Activated CD4-positive, alpha-beta memory T cell treated with anti-CD3 and anti-CD28 coated beads, Interleukin-2, amount 10 ng/mL, durations not matched to agents 7 days and 5 days (primary cell): ENCODE measurements at regions not wholly inside any gene's neighbourhood (a gene's known extent, or its start where the extent isn't known, plus 50 kb on each side); places are given as distances from the start of the nearest gene placed in this dataset.
"Not testable (repeated sequence)": the region's sequence is repeated elsewhere in the genome, so short reads cannot be mapped to it uniquely, and the experiment has no call there.

Experiments
- CTCF ChIA-PET: fragments of 350-600 bp; sonication (Branson Sonifier 250); formaldehyde crosslinking; loops from one replicate; lab custom pipeline; 2021; ENCODE audit warnings: antibody characterized with exemption, inconsistent platforms; lab: Charles Lee
- POLR2A ChIA-PET: fragments of 350-600 bp; sonication (Branson Sonifier 250); formaldehyde crosslinking; loops from one replicate; lab custom pipeline; 2021; ENCODE audit warnings: antibody characterized with exemption; lab: Charles Lee
- DNase-seq: peaks from one replicate; pipeline ENCODE4 v3.0.0-alpha.2; 2020
- H3K27ac Mint-ChIP-seq: one replicate; pipeline ENCODE4 v1.8.0; 2021; ENCODE audit warnings: mild to moderate bottlenecking, mixed read lengths
- H3K27me3 Mint-ChIP-seq: one replicate; pipeline ENCODE4 v1.8.0; 2021; ENCODE audit warnings: mixed read lengths
- H3K36me3 Mint-ChIP-seq: one replicate; pipeline ENCODE4 v1.8.0; 2021; ENCODE audit warnings: low read depth, mixed read lengths
- H3K4me1 Mint-ChIP-seq: one replicate; pipeline ENCODE4 v1.8.0; 2021; ENCODE audit warnings: mixed read lengths
- H3K4me3 Mint-ChIP-seq: one replicate; pipeline ENCODE4 v1.8.0; 2021; ENCODE audit warnings: mild to moderate bottlenecking, mixed read lengths
- H3K9me3 Mint-ChIP-seq: one replicate; pipeline ENCODE4 v1.8.0; 2021; ENCODE audit warnings: mixed read lengths

DNA sequence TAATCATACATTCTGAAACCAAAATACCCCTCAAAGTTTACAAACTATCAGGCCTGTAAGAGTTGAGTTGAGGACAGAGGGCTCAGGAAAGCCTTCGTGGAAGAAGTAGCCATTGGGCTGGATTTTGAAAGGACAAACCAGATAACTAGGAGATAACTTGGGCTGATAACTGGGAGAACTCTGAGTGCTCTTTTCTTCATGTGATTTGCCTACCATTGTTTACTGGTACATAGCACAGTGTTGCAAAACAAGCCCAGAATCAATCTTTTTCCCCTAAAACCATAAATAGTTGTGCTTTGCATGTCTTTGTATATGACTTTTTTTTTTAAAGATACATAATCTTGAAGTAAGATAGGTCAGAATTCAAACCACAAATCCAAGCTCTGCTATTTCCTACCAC, 106.7 kb upstream of the ITGB1 start:
- no peak overlapping the region for H3K27ac Mint-ChIP-seq
- H3K27me3 Mint-ChIP-seq, result no peaks in the 10 kb centered on the region
- H3K4me3 Mint-ChIP-seq, result no peak overlapping the region
- peaks cover 7% of the 10 kb centered on the region for H3K9me3 Mint-ChIP-seq
- peaks cover 4% of the 10 kb centered on the region for H3K36me3 Mint-ChIP-seq
- no peak for DNase-seq
- peaks cover 1% of the 10 kb centered on the region for H3K4me1 Mint-ChIP-seq
- POLR2A ChIA-PET, result no interaction called here
- CTCF ChIA-PET, result no interaction called here

DNA sequence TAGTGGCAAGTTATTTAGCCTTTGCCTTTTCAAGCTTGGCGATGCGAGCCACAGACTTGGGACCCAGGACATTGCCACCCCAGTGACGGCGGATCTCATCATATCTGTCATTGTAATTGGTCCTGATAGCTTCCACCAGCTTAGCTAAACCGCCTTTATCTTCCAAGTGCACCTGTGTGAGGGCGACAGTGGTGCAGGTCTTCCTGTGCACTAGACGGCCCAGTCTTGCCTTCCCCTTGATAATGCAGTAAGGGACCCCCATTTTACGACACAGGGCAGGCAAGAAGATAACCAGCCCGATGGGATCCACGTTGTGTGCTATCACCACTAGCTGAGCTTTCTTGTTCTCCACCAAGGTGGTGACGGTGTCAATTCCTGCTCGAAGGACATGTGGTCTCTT, 99.6 kb upstream of the ITGB1 start:
- Mint-ChIP-seq H3K4me3 (no peak overlapping the region), H3K27me3 (no peaks in the 10 kb centered on the region), H3K9me3 (peaks cover 7% of the 10 kb centered on the region), H3K4me1 (peaks cover 2% of the 10 kb centered on the region), H3K27ac (no peak overlapping the region), H3K36me3 (peaks cover 4% of the 10 kb centered on the region)
- POLR2A ChIA-PET, result no interaction called here
- DNase-seq, result no peak
- CTCF ChIA-PET, result no interaction called here

DNA sequence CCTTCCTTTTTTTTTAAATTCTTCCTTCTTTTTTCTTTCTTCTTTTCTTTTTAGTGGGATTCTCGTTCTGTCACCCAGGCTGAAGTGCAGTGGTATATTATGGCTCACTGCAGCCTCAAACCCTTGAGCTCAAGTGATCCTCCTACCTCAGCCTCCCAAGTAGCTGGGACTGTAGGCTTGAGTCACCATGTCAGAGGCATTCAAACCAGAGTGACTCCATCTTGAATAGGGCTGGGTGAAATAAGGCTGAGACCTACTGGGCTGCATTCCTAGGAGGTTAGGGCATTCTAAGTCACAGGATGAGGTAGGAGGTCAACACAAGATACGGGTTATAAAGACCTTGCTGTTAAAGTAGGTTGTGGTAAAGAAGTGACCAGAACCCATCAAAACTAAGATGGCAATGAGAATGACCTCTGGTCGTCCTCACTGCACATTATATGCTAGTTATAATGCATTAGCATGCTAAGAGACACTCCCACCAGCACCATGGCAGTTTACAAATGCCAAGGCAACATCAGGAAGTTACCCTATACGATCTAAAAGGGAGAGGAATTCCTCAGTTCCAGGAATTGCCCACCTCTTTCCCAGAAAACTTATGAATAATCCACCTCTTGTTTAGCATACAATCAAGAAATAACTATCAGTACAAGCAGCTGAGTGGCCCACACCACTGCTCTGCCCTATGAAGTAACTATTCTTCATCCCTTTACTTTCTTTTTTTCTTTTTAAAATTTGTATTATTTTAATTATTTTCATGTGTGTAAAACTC, 99.0 kb upstream of the ITGB1 start:
- no peaks in the 10 kb centered on the region for H3K27me3 Mint-ChIP-seq
- POLR2A ChIA-PET, result no interaction called here
- H3K4me1 Mint-ChIP-seq, result peaks cover 5% of the 10 kb centered on the region
- DNase-seq, result no peak
- H3K27ac Mint-ChIP-seq, result no peak overlapping the region
- CTCF ChIA-PET, result interaction anchor here (1.0 kb wide), 1 partner anchor 9 kb away, joined by 3 read pairs; no protein-coding TSS in a partner anchor
- peaks cover 8% of the 10 kb centered on the region for H3K36me3 Mint-ChIP-seq
- peaks cover 10% of the 10 kb centered on the region for H3K9me3 Mint-ChIP-seq
- H3K4me3 Mint-ChIP-seq, result no peak overlapping the region

DNA sequence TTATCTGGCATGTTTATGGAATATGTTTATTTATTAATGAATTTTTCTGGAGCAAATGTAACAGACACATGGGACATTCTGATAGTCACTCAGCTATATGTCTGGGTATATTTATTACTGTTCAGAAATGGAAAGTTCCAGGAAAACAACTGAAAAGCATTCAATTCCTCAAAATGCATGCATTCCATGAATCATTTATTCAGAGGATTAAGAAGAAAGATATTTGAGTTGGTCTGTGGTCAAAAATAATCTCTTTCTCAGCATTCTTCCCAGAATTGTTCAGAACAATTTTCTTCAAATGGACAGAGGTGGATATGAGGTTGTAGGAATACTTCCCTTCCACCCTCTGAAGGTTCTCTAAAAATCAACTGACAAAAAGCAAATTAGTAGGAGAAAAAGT, 97.6 kb upstream of the ITGB1 start:
- ChIA-PET POLR2A (no interaction called here), CTCF (no interaction called here)
- no peak for DNase-seq
- peaks cover 15% of the 10 kb centered on the region for H3K4me1 Mint-ChIP-seq
- no peak overlapping the region for H3K27ac Mint-ChIP-seq
- peaks cover 11% of the 10 kb centered on the region for H3K36me3 Mint-ChIP-seq
- no peak overlapping the region for H3K4me3 Mint-ChIP-seq
- no peaks in the 10 kb centered on the region for H3K27me3 Mint-ChIP-seq
- peaks cover 9% of the 10 kb centered on the region for H3K9me3 Mint-ChIP-seq

DNA sequence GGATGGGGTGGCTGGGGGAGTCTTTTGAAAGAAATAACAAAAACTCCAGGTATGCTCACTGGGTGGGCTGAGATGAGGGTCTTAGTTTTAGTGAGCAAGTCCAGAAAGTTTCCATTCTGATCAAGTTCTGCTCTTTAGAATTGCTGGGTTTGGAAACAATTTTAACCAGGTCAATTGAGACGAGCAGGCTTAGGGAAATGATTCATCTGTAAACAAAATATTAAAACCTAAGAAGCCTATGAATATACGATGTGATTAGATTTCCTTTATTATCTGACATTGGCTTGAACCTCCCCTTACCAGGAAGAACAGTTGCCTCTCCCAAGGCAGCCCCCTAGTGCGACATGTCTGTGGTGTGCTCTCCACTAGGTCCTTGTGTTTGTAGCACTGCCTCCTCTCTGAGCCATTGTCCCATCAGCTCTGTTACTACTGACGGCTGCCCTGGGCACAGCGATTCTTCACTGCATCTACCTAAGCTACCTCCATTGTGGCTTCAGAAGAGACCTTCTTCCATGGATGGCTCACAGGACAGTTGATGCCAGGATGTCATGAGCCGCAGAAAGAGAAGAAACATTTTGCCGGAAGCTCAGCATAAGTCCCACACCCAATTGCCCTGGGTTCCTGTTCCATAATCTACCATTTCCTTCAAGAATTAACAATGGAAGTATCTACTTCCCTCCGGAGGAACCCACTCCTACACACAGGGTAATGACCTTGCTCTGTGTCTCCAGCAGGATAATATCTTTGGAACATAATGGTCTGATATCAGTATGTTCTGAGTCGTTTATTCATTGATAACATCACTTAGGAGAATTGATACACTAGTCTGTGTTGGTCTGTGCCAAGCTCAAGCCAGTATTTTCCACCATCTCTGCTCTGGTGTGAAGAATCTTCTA, 95.1 kb upstream of the ITGB1 start:
- Mint-ChIP-seq H3K27me3 (no peaks in the 10 kb centered on the region), H3K9me3 (peaks cover 8% of the 10 kb centered on the region), H3K36me3 (peaks cover 11% of the 10 kb centered on the region), H3K27ac (no peak overlapping the region), H3K4me3 (no peak overlapping the region), H3K4me1 (peaks cover 19% of the 10 kb centered on the region)
- ChIA-PET POLR2A (no interaction called here), CTCF (no interaction called here)
- no peak for DNase-seq

DNA sequence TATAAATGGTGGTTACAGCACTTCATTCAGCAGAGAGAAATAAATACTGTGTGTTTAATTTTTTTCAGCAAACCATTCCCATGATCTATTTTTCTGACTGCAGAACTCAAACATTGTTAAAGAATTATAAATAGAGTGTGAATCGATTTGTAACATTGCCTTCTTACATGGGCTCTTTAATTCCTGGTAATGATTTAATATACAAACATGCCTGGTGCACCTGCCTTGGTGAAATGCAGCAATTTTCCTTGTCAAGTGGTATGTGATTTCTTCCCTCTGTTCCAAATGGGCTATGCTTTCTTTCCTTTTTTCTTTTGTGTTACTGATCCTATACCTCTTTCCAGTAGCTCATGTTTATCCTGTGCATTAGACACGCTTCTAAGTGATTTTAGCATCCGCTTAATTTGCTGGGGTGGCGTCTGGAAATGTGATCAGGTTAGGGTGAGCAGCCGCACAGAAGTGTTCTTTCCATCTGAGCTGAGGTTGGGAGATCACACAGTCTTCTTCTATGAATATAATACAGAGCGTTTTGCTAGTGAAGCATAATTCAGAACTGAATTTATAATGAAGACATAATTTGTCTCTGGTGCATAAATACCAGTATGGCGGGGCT, 94.3 kb upstream of the ITGB1 start:
- Mint-ChIP-seq H3K4me1 (peaks cover 19% of the 10 kb centered on the region), H3K9me3 (peaks cover 8% of the 10 kb centered on the region), H3K4me3 (peak overlapping the region; percentile 2), H3K36me3 (peaks cover 11% of the 10 kb centered on the region), H3K27ac (no peak overlapping the region), H3K27me3 (no peaks in the 10 kb centered on the region)
- ChIA-PET CTCF (no interaction called here), POLR2A (no interaction called here)
- no peak for DNase-seq

DNA sequence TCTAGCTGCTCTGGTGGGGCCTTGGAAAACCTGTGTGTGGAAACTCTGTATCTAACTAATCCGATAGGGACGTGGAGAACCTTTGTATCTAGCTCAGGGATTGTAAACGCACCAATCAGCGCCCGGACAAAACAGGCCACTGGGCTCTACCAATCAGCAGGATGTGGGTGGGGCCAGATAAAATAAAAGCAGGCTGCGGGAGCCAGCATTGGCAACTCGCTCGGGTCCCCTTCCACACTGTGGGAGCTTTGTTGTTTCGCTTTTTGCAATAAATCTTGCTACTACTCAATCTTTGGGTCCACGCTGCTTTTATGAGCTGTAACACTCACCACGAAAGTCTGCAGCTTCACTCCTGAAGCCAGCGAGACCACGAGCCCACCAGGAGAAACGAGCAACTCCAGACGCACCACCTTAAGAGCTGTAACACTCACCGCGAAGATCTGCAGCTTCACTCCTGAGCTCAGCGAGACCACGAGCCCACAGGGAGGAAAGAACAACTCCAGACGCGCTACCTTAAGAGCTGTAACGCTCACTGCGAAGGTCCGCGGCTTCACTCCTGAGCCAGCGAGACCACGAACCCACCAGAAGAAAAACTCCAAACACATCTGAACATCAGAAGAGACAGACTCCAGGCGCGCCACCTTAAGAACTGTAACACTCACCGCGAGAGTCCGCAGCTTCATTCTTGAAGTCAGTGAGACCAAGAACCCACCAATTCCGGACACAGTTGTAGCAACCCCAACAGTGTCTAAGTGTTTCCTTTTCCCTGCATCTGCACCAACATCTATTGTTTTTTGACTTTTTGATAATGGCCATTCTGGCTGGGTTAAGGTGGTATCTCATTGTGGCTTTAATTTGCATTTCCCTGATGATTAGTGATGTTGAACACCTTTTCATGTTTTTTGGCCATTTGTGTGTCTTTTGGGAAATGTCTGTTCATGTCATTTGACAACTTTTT, 92.2 kb upstream of the ITGB1 start:
- H3K36me3 Mint-ChIP-seq, result peaks cover 11% of the 10 kb centered on the region
- H3K27me3 Mint-ChIP-seq, H3K9me3 Mint-ChIP-seq: not testable (repeated sequence)
- peaks cover 23% of the 10 kb centered on the region for H3K4me1 Mint-ChIP-seq
- peak overlapping the region; percentile 82 for H3K4me3 Mint-ChIP-seq
- DNase-seq, result peak; percentile 30
- POLR2A ChIA-PET, result interaction anchor here (0.7 to 1.1 kb wide), 3 partner anchors 60 to 66 kb away, joined by 3 read pairs; no protein-coding TSS in a partner anchor
- H3K27ac Mint-ChIP-seq, result peak overlapping the region; percentile 83
- CTCF ChIA-PET, result interaction anchor here (0.9 kb wide), 1 partner anchor 41 kb away, joined by 3 read pairs; no protein-coding TSS in a partner anchor

DNA sequence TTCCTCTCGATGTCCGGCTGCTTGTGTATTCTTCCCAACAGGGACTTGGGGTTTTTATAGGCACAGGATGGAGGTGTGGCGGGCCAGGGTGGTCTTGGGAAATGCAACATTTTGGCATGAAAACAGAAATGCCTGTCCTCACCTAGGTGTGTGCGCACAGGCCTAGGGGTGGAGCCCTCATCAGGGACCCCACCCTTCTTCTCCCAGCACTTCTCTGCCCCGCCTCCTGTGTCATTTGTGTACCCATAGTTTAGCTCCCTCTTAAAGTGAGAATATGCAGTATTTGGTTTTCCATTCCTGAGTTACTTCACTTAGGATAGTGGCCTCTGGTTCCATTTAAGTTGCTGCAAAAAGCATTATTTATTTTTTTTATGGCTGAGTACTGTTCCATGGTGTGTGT, 90.2 kb upstream of the ITGB1 start:
- Mint-ChIP-seq H3K27ac (no peak overlapping the region), H3K9me3 (peaks cover 3% of the 10 kb centered on the region), H3K36me3 (peaks cover 7% of the 10 kb centered on the region), H3K4me3 (no peak overlapping the region), H3K27me3 (no peaks in the 10 kb centered on the region), H3K4me1 (peaks cover 21% of the 10 kb centered on the region)
- DNase-seq, result no peak
- ChIA-PET CTCF (interaction anchor here (1.1 kb wide), 1 partner anchor 8 kb away, joined by 3 read pairs; no protein-coding TSS in a partner anchor), POLR2A (no interaction called here)

DNA sequence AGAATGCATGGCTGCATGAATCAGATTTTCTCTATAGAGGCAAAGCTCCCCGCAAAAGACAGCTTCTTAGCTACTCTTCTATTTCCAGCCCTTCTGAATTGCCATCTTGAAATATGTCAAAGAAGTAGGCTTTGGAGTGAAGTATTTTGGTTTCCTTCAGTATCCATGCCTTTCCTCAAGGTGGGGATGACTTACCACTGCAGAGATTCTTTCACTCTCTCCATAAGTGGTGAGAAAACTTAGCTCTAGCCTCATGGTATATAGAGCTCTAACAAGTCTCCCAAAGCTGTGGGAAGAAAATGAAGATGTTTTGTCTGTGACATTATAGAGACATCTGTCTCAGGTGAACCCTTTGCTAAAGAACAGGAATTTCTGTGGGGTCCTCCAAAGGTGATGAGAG, 89.6 kb upstream of the ITGB1 start:
- peaks cover 7% of the 10 kb centered on the region for H3K36me3 Mint-ChIP-seq
- H3K4me1 Mint-ChIP-seq, result peaks cover 21% of the 10 kb centered on the region
- H3K4me3 Mint-ChIP-seq, result no peak overlapping the region
- H3K9me3 Mint-ChIP-seq, result peaks cover 3% of the 10 kb centered on the region
- POLR2A ChIA-PET, result no interaction called here
- no peaks in the 10 kb centered on the region for H3K27me3 Mint-ChIP-seq
- DNase-seq, result no peak
- CTCF ChIA-PET, result interaction anchor here (1.1 kb wide), 1 partner anchor 9 kb away, joined by 3 read pairs; no protein-coding TSS in a partner anchor
- no peak overlapping the region for H3K27ac Mint-ChIP-seq

DNA sequence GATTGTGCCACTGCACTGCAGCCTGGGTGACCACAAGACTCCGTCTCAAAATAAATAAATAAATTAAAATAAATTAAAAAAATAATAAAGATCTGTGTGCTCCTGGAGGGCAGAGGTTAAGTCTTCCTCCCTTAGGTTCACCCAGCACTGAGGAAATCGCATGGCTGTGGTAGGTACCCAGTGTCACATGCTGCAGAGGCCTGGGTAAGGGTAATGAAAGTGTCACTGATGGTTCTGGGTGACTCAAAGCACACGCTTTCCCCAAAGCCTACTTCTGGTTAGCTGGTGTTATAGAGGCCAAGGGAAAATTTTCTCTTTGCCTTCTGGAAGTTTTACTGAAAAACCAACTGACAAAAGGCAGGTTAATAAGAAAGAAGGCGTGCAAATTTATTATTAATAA, 88.8 kb upstream of the ITGB1 start:
- Mint-ChIP-seq H3K36me3 (peaks cover 3% of the 10 kb centered on the region), H3K4me1 (peaks cover 18% of the 10 kb centered on the region), H3K27ac (no peak overlapping the region), H3K27me3 (no peaks in the 10 kb centered on the region), H3K4me3 (no peak overlapping the region), H3K9me3 (no peaks in the 10 kb centered on the region)
- CTCF ChIA-PET, result no interaction called here
- no peak for DNase-seq
- POLR2A ChIA-PET, result no interaction called here

DNA sequence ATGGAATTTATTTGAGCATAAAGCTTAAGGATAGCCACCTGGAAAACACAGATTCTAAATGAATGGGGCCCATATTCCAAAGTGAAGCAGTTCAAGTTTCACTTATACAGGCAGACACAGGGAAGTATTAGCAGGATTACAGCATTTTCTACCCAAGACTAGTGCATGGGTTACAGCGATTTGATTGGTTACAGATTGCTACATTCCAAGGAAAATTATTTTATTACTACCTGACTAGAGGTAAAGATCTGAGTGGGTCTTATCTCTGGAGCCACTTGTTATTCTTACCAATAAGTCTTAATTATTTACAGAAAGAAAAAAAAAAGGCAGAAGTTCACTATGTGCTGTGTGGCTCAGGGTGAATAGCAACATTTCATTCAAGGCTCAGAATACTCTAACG, 87.4 kb upstream of the ITGB1 start:
- H3K4me3 Mint-ChIP-seq, result no peak overlapping the region
- peaks cover 8% of the 10 kb centered on the region for H3K4me1 Mint-ChIP-seq
- ChIA-PET POLR2A (no interaction called here), CTCF (interaction anchor here (0.7 kb wide), 1 partner anchor 438 kb away, joined by 3 read pairs; no protein-coding TSS in a partner anchor)
- no peak for DNase-seq
- no peaks in the 10 kb centered on the region for H3K27me3 Mint-ChIP-seq
- no peaks in the 10 kb centered on the region for H3K36me3 Mint-ChIP-seq
- no peak overlapping the region for H3K27ac Mint-ChIP-seq
- H3K9me3 Mint-ChIP-seq, result no peaks in the 10 kb centered on the region

DNA sequence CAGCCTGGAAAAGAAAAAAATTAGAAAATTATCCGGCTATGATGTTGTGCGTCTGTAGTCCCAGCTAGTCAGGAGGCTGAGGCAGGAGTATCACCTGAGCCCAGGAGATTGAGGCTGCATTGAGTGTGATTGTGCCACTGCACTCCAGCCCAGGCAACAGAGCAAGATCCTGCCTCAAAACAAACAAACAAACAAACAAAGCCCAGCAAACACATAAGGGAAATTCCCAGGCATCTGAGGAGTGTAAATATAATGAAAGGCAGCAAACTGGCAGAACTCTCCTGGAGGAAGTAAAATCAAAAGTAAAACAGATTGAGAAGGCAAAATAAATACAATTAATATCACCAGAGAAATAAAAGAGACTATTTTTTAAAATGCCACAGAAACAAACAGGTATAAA, 84.5 kb upstream of the ITGB1 start:
- no peak for DNase-seq
- ChIA-PET CTCF (no interaction called here), POLR2A (no interaction called here)
- no peaks in the 10 kb centered on the region for H3K36me3 Mint-ChIP-seq
- H3K27ac Mint-ChIP-seq, result no peak overlapping the region
- no peak overlapping the region for H3K4me3 Mint-ChIP-seq
- H3K9me3 Mint-ChIP-seq, result no peaks in the 10 kb centered on the region
- no peaks in the 10 kb centered on the region for H3K27me3 Mint-ChIP-seq
- H3K4me1 Mint-ChIP-seq, result peaks cover 4% of the 10 kb centered on the region
